HG03175 (cell line): ENCODE measurements at regions not wholly inside any gene's neighbourhood (a gene's known extent, or its start where the extent isn't known, plus 50 kb on each side); places are given as distances from the start of the nearest gene placed in this dataset.
"Not testable (repeated sequence)": the region's sequence is repeated elsewhere in the genome, so short reads cannot be mapped to it uniquely, and the experiment has no call there.

Experiments used
- ATAC-seq: cut with Tn5 transposase; IDR thresholded peaks from one replicate; pipeline ENCODE4 v1.9.1; 2021; ENCODE audit warnings: mild to moderate bottlenecking, moderate library complexity; ENCODE audit not compliant: unreplicated experiment

DNA sequence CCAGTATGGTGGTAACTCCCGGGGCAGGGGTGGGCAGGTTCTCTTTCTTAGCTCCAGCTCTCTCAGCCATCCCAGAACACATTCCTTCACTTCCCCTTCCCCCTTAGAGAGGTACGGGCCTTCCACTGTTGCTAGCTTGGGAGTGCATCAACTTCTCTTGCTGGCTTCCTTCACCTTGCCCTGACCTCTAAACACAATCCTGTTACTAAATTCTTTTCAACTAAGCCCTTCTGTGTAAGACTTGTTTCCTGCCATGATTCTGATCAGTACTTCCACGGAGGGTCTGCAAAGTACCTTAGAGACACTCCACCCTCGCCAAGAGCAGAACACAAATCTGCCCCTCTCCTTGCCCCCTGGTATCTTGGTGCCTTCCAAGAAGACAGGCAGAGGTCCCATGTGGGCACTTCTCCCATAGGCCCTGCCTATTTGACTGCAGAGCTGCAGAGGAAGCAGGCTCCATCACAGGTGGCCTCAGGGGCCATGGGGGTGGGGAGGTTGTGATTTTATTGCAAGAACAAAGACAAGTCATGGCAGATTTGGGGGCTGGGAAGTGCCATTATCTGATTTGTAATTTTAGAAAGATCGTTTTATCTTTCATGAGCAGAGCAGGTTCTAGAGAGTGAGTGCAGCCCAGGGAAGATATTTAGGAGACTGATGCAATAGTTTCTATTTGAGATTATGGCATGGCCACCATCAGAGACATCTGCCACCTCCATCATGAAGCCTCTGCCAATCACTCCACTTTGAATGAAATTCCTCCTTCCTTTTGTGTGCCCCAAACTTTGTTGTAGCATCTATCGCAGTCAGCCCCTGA, 182.5 kb upstream of the JUN start:
- ATAC-seq = no peak

- ATAC-seq = no peak
These were observed 183.3 kb upstream of the JUN start for GRCh38 chr1:58966917-58967740.

GRCh38 chr1:58968360-58968952, 184.6 kb upstream of the JUN start:
- peak; percentile 91 for ATAC-seq

- not testable (repeated sequence) for ATAC-seq
These were observed 185.3 kb upstream of the JUN start for GRCh38 chr1:58969176-58969575.

DNA sequence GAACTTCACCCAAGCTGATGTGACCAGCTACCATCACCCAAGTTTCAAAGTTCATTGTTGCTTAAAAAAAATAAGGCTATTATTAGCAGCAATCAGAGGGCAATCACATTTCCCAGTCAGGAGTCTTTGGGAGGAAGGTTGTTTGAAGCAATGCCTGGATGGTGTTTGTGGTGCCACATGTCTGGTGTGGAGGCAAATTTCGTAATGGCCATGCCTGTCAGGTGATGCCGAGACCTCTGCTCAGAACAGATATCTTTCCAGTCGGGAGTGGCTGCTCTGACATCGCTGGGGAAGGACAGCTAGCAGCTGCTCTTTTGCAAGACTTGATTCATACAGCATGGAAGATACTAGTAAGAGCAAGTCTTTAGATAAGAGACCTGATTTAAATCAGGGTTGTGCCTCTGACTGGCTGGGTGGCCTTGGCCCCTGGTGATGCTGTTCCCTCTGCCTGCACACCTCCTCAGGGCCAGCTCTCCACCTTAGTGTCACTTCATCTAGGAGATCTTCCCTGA, 187.8 kb upstream of the JUN start:
- no peak for ATAC-seq

DNA sequence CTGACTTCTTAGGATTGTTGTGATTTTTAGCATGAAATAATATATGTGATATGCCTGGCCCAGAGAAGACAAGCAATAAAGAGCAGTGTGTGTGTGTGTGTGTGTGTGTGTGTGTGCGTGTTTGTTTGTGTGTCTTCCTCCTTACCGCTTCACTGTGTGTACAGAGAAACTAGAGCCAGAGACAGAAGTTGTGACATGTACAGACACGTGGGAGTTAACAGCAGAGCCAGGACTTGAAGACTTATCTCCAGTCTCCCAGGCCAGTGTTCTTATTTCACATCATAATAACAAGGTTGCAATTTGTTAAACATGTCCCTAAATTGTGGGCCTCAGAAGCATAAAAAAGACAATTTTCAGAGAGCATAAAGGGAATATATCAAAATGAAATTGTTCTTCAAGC, 192.0 kb upstream of the JUN start:
- ATAC-seq = no peak

DNA sequence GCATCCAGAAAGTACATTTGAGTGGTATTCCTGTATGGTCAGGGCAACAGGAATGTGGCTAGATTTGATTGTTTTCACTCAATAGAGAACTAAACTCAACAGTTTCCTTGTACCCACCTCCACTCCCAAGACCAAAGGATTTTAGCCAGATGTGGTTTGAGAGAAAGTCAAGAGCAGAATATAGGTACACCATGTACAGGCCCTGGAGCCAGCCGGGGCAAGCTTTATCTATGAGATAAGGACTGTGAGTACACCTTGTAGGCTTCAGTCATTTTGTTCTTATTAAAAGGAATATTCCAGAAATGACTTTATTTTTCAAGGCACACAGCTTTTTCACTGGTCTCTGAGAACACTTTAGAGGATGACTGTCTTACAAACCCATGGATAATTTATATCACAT, 192.4 kb upstream of the JUN start:
- no peak for ATAC-seq

- no peak for ATAC-seq
These were observed 193.8 kb upstream of the JUN start for GRCh38 chr1:58977598-58977997.

GRCh38 chr1:58978096-58978495, 194.2 kb upstream of the JUN start:
- ATAC-seq = no peak

- no peak for ATAC-seq
These were observed 195.2 kb upstream of the JUN start for GRCh38 chr1:58979086-58979485.

DNA sequence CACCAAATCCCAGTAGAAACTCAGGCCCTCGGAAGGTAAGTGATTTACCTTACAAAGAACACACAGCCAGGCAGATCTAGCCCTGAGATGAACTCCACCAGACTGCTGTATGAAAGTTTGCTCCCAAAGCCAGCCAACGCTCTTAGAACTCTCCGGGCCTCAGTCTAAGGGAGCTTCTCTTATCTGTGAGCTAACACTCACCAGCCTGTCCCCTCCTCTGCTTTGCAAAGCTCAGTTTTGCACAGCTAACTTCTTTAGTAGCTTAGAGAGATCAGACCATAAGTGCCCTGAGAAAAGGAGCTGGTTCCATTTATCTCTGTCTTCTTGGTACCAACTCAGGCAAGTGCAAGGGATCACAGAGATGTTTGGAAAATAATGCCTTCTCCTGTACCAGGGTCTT, 195.8 kb upstream of the JUN start:
- ATAC-seq = no peak

GRCh38 chr1:58981392-58981791, 197.5 kb upstream of the JUN start:
- ATAC-seq = no peak

DNA sequence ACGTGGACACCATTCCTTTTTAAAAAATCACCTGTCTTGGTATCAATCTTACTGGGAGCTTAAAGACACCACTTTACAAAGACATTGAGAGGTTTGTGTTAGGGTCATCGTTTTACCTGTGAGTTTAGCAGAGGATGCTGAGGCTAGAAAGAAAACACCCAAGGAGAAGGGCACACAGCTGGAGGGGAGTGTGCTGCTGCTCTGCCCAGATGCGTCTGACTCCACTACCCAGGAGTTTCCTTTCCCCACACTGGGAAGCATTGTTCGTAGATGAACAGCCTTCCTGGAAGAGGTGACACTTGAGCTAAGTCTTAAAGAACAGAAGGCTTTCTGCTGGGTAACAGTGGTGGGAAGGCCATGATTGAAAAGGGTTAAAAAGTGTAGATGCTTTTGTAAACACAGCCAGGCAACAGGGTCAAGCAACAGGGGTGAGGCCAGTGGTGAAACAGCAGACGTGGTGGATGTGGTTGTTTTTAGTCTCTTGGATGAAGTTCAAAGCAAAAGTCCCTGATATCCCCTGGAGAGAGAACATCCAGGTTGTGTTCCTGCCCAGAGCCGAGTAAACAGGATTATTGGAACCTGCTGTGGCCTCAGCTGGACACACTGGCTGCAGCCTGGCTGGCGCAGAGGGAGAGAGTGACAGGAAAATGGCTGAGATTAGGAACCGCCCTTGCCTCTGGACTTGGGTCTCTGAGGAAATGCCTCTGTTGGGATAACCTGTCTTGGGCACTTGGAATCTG, 198.6 kb upstream of the JUN start:
- no peak for ATAC-seq

- ATAC-seq = no peak
These were observed 199.3 kb upstream of the JUN start for GRCh38 chr1:58983162-58983561.

DNA sequence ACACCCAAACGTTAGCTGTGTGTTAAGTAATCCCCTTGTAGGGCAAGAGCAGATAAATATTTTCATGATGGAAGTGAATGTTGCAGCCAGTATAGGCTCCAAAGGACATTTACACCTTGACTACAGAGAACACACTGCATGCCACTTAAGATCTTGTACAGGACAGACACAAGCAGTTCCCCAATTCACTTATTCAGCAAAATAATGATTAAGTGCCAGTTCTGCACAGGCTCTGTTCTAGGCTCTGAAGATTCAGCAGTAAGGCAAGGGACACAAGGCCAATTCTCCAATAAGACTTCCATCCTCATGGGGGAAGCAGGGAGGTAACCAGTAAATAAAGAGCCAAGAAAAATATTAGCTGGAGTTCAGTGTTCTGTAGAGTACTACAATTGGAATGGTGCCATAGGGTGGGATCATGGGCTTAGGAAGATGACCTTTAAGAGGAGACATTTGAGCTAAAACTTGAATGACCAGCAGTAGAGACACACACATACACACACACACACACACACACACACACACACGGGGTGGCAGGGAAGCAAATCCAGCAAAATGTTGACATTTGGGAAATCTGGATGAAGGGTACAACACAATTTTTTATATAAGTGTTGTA, 199.9 kb upstream of the JUN start:
- no peak for ATAC-seq

DNA sequence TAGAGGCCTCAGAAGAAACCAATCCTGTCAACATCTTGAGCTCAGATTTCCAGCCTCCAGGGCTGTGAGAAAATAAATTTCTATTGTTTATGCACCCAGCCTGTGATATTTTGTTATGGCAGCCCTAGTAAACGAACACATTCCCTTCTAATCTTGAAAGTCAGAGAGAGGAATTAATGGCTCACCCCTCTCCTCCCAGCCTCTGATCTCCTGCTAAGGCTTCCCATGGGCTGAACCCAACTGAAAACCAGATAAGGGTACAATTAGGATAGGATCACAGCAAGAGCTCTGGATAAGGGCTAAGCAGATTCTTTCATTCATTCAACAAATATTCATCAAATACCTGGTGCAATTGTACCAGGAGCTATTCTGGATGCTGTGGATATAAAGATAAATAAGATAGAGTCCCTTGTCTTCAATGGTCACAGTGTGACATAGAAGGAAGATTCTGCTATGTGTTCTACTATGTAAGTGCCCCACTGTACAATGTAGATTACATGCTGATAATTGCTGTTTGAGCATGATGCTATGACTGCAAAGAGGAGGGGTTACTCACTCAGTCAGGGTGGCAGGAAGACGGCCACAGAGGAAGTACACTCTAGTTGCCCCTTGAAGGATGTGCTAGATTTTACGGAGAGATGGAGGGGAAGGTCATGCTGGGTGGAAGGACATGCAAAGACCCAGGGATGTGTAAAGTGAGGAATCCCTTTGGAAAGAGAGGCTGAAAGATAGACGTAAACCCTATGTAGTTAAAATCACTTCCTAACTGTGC, 203.3 kb upstream of the JUN start:
- no peak for ATAC-seq

DNA sequence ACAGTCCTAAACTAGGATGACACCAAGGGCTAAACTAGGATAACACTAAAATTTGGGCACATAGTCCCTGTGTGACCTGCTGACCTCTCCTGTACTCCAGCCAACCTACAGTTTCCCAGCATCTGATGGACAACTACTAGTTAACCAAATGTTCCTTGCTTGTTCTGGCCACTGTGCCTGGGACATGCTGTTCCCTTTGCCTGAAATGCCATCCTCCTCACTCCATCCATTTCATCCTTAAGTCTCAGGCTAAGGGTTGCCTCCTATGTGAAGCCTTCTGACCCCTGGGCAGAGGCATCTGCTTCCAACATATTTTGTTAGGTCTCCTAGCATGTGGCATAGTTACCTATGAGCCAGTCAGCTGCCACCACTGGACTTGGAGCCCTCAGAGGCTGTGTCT, 204.9 kb upstream of the JUN start:
- no peak for ATAC-seq

DNA sequence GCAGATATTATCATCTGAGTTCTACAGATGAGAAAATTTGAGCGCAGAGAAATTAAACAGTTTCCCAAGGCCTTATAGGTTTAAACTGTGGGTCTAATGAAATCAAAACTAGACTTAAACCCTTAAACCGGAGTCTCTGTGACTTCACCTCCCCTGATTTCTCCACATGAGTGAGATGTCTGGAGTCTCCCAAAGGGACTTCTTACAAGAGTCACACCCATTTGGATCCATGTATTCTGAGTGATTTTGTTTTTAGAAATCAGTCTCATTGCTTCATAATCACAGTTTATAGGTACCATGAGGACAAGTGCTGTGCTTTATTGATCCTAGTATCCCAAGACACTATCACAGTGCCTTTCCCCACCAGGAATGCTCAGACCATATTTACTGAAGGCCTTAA, 206.0 kb upstream of the JUN start:
- ATAC-seq = no peak

GRCh38 chr1:58991305-58991704, 207.5 kb upstream of the JUN start:
- no peak for ATAC-seq

- no peak for ATAC-seq
These were observed 208.8 kb upstream of the JUN start for GRCh38 chr1:58992643-58993042.
